Uterus (tissue), 2 donors: ENCODE measurements at regions not wholly inside any gene's neighbourhood (a gene's known extent, or its start where the extent isn't known, plus 50 kb on each side); places are given as distances from the start of the nearest gene placed in this dataset.

Experiments
- POLR2A ChIP-seq, 2 donors: fragments of 450-650 bp; IDR thresholded peaks; one replicate each; pipeline ENCODE4 v1.6.1; 2016; ENCODE audit warnings: antibody characterized with exemption in 2 of 2, mild to moderate bottlenecking in 1 of 2, moderate library complexity in 1 of 2
- TF ChIP-seq, protein P1 (sequence below), 4 experiments: fragments of 200-600 bp in 2 of 4; fragments of 450-650 bp in 2 of 4; sonication (generic) in 2 of 4; IDR thresholded peaks; one replicate each; pipeline ENCODE4 v1.5.1; 2016 to 2019; ENCODE audit warnings: antibody characterized with exemption in 4 of 4, mild to moderate bottlenecking in 2 of 4, moderate library complexity in 1 of 4

DNA sequence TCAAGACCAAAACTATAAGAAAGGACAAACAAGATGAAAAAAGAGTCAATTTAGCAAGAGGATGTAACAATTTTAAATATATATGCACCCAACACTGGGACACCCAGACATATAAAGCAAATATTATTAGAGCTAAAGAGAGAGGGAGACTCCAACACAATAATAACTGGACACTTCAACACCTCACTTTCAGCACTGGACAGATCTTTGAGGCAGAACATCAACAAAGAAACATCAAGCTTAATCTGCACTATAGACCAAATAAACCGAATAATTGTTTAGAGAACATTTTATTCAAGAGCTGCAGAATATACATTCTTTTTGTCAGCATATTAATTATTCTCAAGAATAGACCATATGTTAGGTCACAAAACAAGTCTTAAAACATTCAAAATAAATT is 109.7 kb upstream of the TET2 start:
- TF ChIP-seq, protein P1, sequence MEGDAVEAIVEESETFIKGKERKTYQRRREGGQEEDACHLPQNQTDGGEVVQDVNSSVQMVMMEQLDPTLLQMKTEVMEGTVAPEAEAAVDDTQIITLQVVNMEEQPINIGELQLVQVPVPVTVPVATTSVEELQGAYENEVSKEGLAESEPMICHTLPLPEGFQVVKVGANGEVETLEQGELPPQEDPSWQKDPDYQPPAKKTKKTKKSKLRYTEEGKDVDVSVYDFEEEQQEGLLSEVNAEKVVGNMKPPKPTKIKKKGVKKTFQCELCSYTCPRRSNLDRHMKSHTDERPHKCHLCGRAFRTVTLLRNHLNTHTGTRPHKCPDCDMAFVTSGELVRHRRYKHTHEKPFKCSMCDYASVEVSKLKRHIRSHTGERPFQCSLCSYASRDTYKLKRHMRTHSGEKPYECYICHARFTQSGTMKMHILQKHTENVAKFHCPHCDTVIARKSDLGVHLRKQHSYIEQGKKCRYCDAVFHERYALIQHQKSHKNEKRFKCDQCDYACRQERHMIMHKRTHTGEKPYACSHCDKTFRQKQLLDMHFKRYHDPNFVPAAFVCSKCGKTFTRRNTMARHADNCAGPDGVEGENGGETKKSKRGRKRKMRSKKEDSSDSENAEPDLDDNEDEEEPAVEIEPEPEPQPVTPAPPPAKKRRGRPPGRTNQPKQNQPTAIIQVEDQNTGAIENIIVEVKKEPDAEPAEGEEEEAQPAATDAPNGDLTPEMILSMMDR (IDR thresholded peaks at IDR 0.05) = no peak
- TF ChIP-seq POLR2A (IDR thresholded peaks at IDR 0.05) = no peak
